ENCODE measurements at regions not wholly inside any gene's neighbourhood (a gene's known extent, or its start where the extent isn't known, plus 50 kb on each side); places are given as distances from the start of the nearest gene placed in this dataset.

DNA sequence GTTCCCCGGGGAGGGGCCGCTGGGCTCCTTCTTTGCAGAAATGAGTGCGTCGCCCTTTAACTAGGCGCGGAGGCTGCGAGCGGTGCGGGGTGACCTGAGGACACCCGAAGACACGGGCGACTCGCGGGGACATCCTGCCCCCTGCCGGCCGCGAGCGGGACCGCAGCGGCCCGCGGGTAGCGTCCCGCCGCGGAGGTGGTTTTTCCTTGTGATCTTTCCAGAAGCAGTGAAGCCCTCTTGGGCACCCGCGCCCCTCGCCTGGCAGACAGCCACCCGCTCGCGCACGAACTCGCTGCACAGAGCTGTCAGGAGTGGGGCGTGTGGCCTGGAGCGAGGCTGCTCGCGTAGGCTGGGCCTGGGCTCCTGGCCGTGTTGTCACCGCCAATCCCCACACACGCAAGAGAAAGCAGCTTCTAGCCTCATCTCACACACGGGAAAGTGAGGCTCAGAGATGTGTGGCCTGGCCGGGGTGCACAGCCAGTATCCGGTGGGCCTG, 67.2 kb downstream of the DIO3 start (continued):
- TF ChIP-seq KLF1 (tag by site-specific recombination; IDR thresholded peaks at IDR 0.05) (0 out of 2 replicates have a peak, but pooled peaks have one; percentile 16), ZNF510 (tag by site-specific recombination; IDR thresholded peaks at IDR 0.05; ENCODE audit: insufficient replicate concordance) (no peak), KLF9 (tag by site-specific recombination; IDR thresholded peaks at IDR 0.05; ENCODE audit: low read depth) (no peak), ZNF221 (tag by site-specific recombination; IDR thresholded peaks at IDR 0.05; ENCODE audit: borderline replicate concordance) (no peak), ZNF529 (tag by site-specific recombination; IDR thresholded peaks at IDR 0.05; ENCODE audit: insufficient replicate concordance) (no peak), ZNF626 (tag by site-specific recombination; IDR thresholded peaks at IDR 0.05) (no peak), ZNF623 (tag by site-specific recombination; IDR thresholded peaks at IDR 0.05) (no peak), ZNF558 (tag by site-specific recombination; IDR thresholded peaks at IDR 0.05) (no peak), ZNF138 (tag by site-specific recombination; IDR thresholded peaks at IDR 0.05; ENCODE audit: borderline replicate concordance) (no peak), ZNF660 (tag by site-specific recombination; IDR thresholded peaks at IDR 0.05) (peak; percentile 60; the same call in 1 of the 2 replicates), ZNF335 (tag by site-specific recombination; conservative IDR thresholded peaks at IDR 0.05) (peak; percentile 48; the same call in 1 of the 2 replicates), ZNF596 (tag by site-specific recombination; IDR thresholded peaks at IDR 0.05) (no peak), YY2 (tag by site-specific recombination; IDR thresholded peaks at IDR 0.05) (no peak), TCF7L2 (IDR thresholded peaks at IDR 0.05; ENCODE audit: borderline replicate concordance, low read depth, low read length) (no peak), ZNF133 (tag by site-specific recombination; IDR thresholded peaks at IDR 0.05) (no peak), YY1 (tag by site-specific recombination; IDR thresholded peaks at IDR 0.05) (no peak), GLI4 (tag by site-specific recombination; IDR thresholded peaks at IDR 0.05) (no peak), ZNF2 (tag by site-specific recombination; IDR thresholded peaks at IDR 0.05) (0 out of 2 replicates have a peak, but pooled peaks have one; percentile 53), REPIN1 (tag by site-specific recombination; IDR thresholded peaks at IDR 0.05; ENCODE audit: low read depth) (no peak), ZNF843 (tag by site-specific recombination; IDR thresholded peaks at IDR 0.05) (no peak), KLF8 (tag by site-specific recombination; IDR thresholded peaks at IDR 0.05) (peak; percentile 32; the same call in 1 of the 2 replicates), ZNF544 (tag by site-specific recombination; IDR thresholded peaks at IDR 0.05) (no peak), ZNF366 (tag by site-specific recombination; conservative IDR thresholded peaks at IDR 0.05) (no peak), ZNF391 (tag by site-specific recombination; IDR thresholded peaks at IDR 0.05; ENCODE audit: borderline replicate concordance, low read depth) (no peak), ZNF785 (tag by site-specific recombination; IDR thresholded peaks at IDR 0.05) (no peak), ZSCAN23 (tag by site-specific recombination; IDR thresholded peaks at IDR 0.05) (no peak), MEIS1 (CRISPR knock-in tag; IDR thresholded peaks at IDR 0.05; ENCODE audit: borderline replicate concordance) (no peak), ZNF600 (tag by site-specific recombination; IDR thresholded peaks at IDR 0.05) (no peak), ZNF140 (tag by site-specific recombination; IDR thresholded peaks at IDR 0.05) (no peak), ZFP41 (tag by site-specific recombination; IDR thresholded peaks at IDR 0.05; ENCODE audit: borderline replicate concordance) (no peak), ZNF776 (tag by site-specific recombination; IDR thresholded peaks at IDR 0.05; ENCODE audit: borderline replicate concordance) (no peak), ZNF24 (tag by site-specific recombination; IDR thresholded peaks at IDR 0.05) (no peak), ZNF768 (tag by site-specific recombination; IDR thresholded peaks at IDR 0.05) (no peak)
- TF ChIP-seq, protein P1, sequence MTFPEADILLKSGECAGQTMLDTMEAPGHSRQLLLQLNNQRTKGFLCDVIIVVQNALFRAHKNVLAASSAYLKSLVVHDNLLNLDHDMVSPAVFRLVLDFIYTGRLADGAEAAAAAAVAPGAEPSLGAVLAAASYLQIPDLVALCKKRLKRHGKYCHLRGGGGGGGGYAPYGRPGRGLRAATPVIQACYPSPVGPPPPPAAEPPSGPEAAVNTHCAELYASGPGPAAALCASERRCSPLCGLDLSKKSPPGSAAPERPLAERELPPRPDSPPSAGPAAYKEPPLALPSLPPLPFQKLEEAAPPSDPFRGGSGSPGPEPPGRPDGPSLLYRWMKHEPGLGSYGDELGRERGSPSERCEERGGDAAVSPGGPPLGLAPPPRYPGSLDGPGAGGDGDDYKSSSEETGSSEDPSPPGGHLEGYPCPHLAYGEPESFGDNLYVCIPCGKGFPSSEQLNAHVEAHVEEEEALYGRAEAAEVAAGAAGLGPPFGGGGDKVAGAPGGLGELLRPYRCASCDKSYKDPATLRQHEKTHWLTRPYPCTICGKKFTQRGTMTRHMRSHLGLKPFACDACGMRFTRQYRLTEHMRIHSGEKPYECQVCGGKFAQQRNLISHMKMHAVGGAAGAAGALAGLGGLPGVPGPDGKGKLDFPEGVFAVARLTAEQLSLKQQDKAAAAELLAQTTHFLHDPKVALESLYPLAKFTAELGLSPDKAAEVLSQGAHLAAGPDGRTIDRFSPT (tag by site-specific recombination; IDR thresholded peaks at IDR 0.05) = no peak
- TF ChIP-seq, protein P2, sequence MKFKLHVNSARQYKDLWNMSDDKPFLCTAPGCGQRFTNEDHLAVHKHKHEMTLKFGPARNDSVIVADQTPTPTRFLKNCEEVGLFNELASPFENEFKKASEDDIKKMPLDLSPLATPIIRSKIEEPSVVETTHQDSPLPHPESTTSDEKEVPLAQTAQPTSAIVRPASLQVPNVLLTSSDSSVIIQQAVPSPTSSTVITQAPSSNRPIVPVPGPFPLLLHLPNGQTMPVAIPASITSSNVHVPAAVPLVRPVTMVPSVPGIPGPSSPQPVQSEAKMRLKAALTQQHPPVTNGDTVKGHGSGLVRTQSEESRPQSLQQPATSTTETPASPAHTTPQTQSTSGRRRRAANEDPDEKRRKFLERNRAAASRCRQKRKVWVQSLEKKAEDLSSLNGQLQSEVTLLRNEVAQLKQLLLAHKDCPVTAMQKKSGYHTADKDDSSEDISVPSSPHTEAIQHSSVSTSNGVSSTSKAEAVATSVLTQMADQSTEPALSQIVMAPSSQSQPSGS (tag by site-specific recombination; IDR thresholded peaks at IDR 0.05; ENCODE audit: low read depth) = no peak
- TF ChIP-seq, protein P3, sequence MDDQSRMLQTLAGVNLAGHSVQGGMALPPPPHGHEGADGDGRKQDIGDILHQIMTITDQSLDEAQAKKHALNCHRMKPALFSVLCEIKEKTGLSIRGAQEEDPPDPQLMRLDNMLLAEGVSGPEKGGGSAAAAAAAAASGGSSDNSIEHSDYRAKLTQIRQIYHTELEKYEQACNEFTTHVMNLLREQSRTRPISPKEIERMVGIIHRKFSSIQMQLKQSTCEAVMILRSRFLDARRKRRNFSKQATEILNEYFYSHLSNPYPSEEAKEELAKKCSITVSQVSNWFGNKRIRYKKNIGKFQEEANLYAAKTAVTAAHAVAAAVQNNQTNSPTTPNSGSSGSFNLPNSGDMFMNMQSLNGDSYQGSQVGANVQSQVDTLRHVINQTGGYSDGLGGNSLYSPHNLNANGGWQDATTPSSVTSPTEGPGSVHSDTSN (CRISPR knock-in tag; IDR thresholded peaks at IDR 0.05) = no peak
- TF ChIP-seq, protein P4, sequence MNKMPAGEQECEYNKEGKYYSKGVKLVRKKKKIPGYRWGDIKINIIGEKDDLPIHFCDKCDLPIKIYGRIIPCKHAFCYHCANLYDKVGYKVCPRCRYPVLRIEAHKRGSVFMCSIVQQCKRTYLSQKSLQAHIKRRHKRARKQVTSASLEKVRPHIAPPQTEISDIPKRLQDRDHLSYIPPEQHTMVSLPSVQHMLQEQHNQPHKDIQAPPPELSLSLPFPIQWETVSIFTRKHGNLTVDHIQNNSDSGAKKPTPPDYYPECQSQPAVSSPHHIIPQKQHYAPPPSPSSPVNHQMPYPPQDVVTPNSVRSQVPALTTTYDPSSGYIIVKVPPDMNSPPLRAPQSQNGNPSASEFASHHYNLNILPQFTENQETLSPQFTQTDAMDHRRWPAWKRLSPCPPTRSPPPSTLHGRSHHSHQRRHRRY (tag by site-specific recombination; IDR thresholded peaks at IDR 0.05) = no peak
